ENCODE measurements at regions not wholly inside any gene's neighbourhood (a gene's known extent, or its start where the extent isn't known, plus 50 kb on each side); places are given as distances from the start of the nearest gene placed in this dataset.
A peak's percentile ranks its signal among the peaks of the same experiment; 100 is the strongest.

GRCh38 chr2:129135017-129135416 lies 816.3 kb upstream of the HS6ST1 start:
- DNase-seq (ENCODE audit: low spot score) = no peak
- intact Hi-C loops (cut with DNase I) = no loop called here

- intact Hi-C loops (cut with DNase I) = no loop called here
- DNase-seq (ENCODE audit: low spot score) = no peak
Measured at GRCh38 chr2:129139380-129139779, 820.7 kb upstream of the HS6ST1 start.

GRCh38 chr2:129142465-129142864 lies 823.8 kb upstream of the HS6ST1 start:
- no peak for DNase-seq (ENCODE audit: low spot score)
- intact Hi-C loops (cut with DNase I) = no loop called here

- DNase-seq (ENCODE audit: low spot score) = peak; percentile 68
- intact Hi-C loops (cut with DNase I) = no loop called here
Measured at GRCh38 chr2:129144082-129144791, 825.6 kb upstream of the HS6ST1 start.

GRCh38 chr2:129152514-129152913 lies 827.0 kb upstream of the RAB6C start:
- DNase-seq (ENCODE audit: low spot score) = no peak
- intact Hi-C loops (cut with DNase I) = no loop called here

GRCh38 chr2:129160879-129161278 lies 818.6 kb upstream of the RAB6C start:
- DNase-seq (ENCODE audit: low spot score) = no peak
- intact Hi-C loops (cut with DNase I) = loop anchor here in 1 of 2 donors (5.0 kb wide), 1 partner anchor 839 kb away; no protein-coding TSS in a partner anchor

- no peak for DNase-seq (ENCODE audit: low spot score)
- intact Hi-C loops (cut with DNase I) = loop anchor here in 1 of 2 donors (5.0 kb wide), 1 partner anchor 842 kb away; no protein-coding TSS in a partner anchor
Measured at GRCh38 chr2:129164220-129164949, 815.1 kb upstream of the RAB6C start.

- no peak for DNase-seq (ENCODE audit: low spot score)
- intact Hi-C loops (cut with DNase I) = no loop called here
Measured at GRCh38 chr2:129165006-129165405, 814.5 kb upstream of the RAB6C start.

GRCh38 chr2:129167456-129167855 lies 812.0 kb upstream of the RAB6C start:
- intact Hi-C loops (cut with DNase I) = no loop called here
- no peak for DNase-seq (ENCODE audit: low spot score)

GRCh38 chr2:129170570-129170969 lies 808.9 kb upstream of the RAB6C start:
- no peak for DNase-seq (ENCODE audit: low spot score)
- intact Hi-C loops (cut with DNase I) = no loop called here

- intact Hi-C loops (cut with DNase I) = no loop called here
- no peak for DNase-seq (ENCODE audit: low spot score)
Measured at GRCh38 chr2:129174143-129174542, 805.3 kb upstream of the RAB6C start.

- DNase-seq (ENCODE audit: low spot score) = no peak
- intact Hi-C loops (cut with DNase I) = no loop called here
Measured at GRCh38 chr2:129175051-129175450, 804.4 kb upstream of the RAB6C start.

GRCh38 chr2:129176375-129176774 lies 803.1 kb upstream of the RAB6C start:
- DNase-seq (ENCODE audit: low spot score) = no peak
- intact Hi-C loops (cut with DNase I) = no loop called here

- DNase-seq (ENCODE audit: low spot score) = peak; percentile 84
- intact Hi-C loops (cut with DNase I) = no loop called here
Measured at GRCh38 chr2:129178356-129178755, 801.1 kb upstream of the RAB6C start.

GRCh38 chr2:129179199-129179598 lies 800.3 kb upstream of the RAB6C start:
- no peak for DNase-seq (ENCODE audit: low spot score)
- intact Hi-C loops (cut with DNase I) = no loop called here

GRCh38 chr2:129180124-129180716 lies 799.2 kb upstream of the RAB6C start:
- no peak for DNase-seq (ENCODE audit: low spot score)

GRCh38 chr2:129181433-129181832 lies 798.0 kb upstream of the RAB6C start:
- no peak for DNase-seq (ENCODE audit: low spot score)
- intact Hi-C loops (cut with DNase I) = no loop called here

More at GRCh38 chr2:129180124-129180716, 799.2 kb upstream of the RAB6C start:
- intact Hi-C loops (cut with DNase I) = no loop called here

GRCh38 chr2:129181963-129182362 lies 797.5 kb upstream of the RAB6C start:
- DNase-seq (ENCODE audit: low spot score) = no peak
- intact Hi-C loops (cut with DNase I) = no loop called here

- intact Hi-C loops (cut with DNase I) = no loop called here
- DNase-seq (ENCODE audit: low spot score) = no peak
Measured at GRCh38 chr2:129187343-129187742, 792.1 kb upstream of the RAB6C start.

GRCh38 chr2:129188451-129188850 lies 791.0 kb upstream of the RAB6C start:
- intact Hi-C loops (cut with DNase I) = no loop called here
- no peak for DNase-seq (ENCODE audit: low spot score)

All from posterior vena cava (tissue), 2 donors.